ENCODE measurements at regions not wholly inside any gene's neighbourhood (a gene's known extent, or its start where the extent isn't known, plus 50 kb on each side); places are given as distances from the start of the nearest gene placed in this dataset.
A peak's percentile ranks its signal among the peaks of the same experiment; 100 is the strongest.

DNA sequence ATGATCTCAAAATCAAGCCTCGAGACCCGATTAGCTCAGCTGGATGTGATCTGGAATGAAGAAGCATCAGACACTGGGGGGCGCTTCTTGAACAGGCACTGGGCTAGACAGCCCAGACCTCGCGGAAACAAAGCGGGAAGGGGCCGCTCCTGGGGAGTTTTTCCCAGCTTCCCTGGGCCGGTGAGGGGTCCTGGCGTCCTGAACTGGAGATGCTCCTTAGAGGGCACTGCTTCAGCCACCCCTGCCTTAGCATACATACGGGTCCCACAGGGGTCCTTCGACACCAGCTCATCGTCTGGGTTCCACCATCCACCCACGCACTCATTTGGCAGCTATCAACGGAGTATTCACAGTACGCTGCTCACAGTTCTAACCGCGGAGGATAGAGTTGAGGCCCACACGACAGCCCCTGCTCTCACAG is 146.7 kb downstream of the TSN start:
- TF ChIP-seq, protein P1, sequence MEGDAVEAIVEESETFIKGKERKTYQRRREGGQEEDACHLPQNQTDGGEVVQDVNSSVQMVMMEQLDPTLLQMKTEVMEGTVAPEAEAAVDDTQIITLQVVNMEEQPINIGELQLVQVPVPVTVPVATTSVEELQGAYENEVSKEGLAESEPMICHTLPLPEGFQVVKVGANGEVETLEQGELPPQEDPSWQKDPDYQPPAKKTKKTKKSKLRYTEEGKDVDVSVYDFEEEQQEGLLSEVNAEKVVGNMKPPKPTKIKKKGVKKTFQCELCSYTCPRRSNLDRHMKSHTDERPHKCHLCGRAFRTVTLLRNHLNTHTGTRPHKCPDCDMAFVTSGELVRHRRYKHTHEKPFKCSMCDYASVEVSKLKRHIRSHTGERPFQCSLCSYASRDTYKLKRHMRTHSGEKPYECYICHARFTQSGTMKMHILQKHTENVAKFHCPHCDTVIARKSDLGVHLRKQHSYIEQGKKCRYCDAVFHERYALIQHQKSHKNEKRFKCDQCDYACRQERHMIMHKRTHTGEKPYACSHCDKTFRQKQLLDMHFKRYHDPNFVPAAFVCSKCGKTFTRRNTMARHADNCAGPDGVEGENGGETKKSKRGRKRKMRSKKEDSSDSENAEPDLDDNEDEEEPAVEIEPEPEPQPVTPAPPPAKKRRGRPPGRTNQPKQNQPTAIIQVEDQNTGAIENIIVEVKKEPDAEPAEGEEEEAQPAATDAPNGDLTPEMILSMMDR (IDR thresholded peaks at IDR 0.05; ENCODE audit: unreplicated experiment in 3 of 3): no peak
- H3K4me1 Mint-ChIP-seq: peaks cover 16% of the 10 kb centered on the region
- H3K4me3 Mint-ChIP-seq: no peak overlapping the region
- no peak overlapping the region for H3K27ac Mint-ChIP-seq
- no peaks in the 10 kb centered on the region for H3K36me3 Mint-ChIP-seq (ENCODE audit: low read depth)
- no peaks in the 10 kb centered on the region for H3K9me3 Mint-ChIP-seq
- peaks cover 5% of the 10 kb centered on the region for H3K27me3 Mint-ChIP-seq (ENCODE audit: low read depth)

DNA sequence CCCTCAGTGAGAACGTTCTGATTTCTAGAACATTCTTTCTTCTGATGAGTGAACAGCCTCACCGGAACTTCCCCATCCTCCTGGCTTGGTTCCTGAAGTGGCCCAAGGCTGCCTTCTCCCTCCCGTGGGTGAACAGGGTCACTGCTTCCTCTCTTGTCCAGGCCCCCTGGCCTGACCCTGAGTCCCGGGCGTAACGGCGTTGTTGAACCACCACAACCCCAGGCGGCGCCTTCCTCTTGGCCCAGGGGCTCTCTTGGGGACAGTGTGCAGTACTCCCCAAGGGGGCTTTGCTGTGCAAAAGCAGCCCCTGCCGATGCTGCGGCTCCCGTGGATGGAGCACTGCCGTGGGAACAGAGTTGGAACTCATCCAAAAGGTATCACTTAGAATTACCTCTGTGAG is 147.2 kb downstream of the TSN start:
- Mint-ChIP-seq H3K27ac (no peak overlapping the region), H3K36me3 (ENCODE audit: low read depth) (no peaks in the 10 kb centered on the region), H3K4me1 (peaks cover 16% of the 10 kb centered on the region), H3K4me3 (no peak overlapping the region), H3K9me3 (no peaks in the 10 kb centered on the region), H3K27me3 (ENCODE audit: low read depth) (peaks cover 5% of the 10 kb centered on the region)
- TF ChIP-seq, protein P1 (IDR thresholded peaks at IDR 0.05; ENCODE audit: unreplicated experiment in 3 of 3): no peak

DNA sequence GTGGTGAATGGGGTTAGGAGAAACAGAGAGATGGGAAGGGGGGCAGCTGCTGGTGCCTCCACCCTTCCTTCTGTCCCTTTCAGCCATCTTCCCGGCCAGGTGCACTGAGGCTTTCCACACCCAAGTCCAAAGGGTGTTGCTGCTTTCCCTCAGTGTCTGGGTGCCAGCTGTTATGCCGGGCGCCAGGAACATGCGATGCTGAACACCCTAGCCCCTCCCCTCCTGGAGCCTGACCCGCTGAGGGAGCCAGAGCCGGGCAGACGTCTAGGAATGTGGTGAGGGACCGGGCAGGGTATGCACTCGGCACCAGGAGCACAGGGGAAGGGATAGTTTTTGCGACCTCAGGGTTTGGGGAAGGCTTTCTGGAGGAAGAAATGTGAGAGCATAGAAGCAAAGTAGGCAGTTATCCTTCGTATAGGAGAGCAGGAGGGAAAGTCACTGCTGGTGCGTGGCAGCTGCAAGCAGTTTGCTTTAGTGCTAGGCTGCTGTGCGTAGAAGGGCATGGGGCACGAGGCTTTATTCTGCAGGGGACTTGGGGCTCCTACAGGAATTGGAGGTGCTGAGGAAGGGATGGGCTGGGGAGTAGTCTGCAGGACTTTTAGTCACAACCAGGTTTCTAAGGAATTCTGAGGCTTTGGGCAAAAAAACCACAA is 147.7 kb downstream of the TSN start:
- Mint-ChIP-seq H3K9me3 (no peaks in the 10 kb centered on the region), H3K27ac (peak overlapping the region in 2 of 3 experiments; percentile 4 to 7), H3K4me1 (peaks cover 16% of the 10 kb centered on the region), H3K36me3 (ENCODE audit: low read depth) (no peaks in the 10 kb centered on the region), H3K27me3 (ENCODE audit: low read depth) (peaks cover 5% of the 10 kb centered on the region), H3K4me3 (no peak overlapping the region)
- TF ChIP-seq, protein P1 (IDR thresholded peaks at IDR 0.05; ENCODE audit: unreplicated experiment in 3 of 3): no peak

DNA sequence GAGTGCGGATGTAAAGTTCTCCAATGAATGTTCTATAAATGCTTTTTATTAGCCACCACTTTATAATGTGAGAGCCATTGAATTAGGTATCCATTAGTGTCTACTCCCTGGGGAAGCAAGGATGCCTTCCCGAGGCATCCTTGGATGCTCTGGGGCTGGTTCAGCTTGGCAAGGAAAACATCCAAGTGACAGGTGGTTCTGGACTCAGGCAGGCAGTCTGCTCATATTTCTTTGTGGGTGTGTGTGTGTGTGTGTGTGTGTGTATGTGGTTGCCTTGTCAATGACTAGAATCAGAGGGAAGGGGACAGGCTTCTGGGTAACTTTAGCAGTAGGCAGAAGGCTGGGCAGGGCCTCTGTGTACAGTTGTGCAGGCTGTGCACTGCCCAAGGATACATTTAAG is 149.2 kb downstream of the TSN start:
- H3K9me3 Mint-ChIP-seq: no peaks in the 10 kb centered on the region
- TF ChIP-seq, protein P1 (IDR thresholded peaks at IDR 0.05; ENCODE audit: unreplicated experiment in 3 of 3): no peak
- H3K27ac Mint-ChIP-seq: no peak overlapping the region
- peaks cover 12% of the 10 kb centered on the region for H3K27me3 Mint-ChIP-seq (ENCODE audit: low read depth)
- peaks cover 16% of the 10 kb centered on the region for H3K4me1 Mint-ChIP-seq
- H3K36me3 Mint-ChIP-seq (ENCODE audit: low read depth): no peaks in the 10 kb centered on the region
- H3K4me3 Mint-ChIP-seq: no peak overlapping the region

DNA sequence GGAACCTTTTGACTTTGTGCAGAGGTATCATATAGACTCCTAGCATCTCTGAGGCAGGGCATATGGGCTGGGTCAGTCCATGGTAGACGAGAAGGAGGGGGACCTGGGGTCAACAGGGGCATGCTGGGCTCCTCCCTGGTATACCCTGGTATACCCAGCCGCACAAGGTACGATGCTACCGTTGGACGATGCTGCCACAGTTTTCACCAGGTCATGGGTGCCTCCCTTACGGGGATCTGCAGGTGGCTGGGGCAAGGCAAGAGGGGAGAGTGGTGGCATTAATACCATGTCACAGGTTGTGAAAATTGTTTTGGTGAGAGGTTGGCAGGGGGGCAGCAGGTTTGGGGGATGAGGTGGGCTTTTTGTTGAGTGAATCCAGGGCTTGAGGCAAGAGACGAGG is 149.8 kb downstream of the TSN start:
- Mint-ChIP-seq H3K27me3 (ENCODE audit: low read depth) (peaks cover 13% of the 10 kb centered on the region), H3K27ac (no peak overlapping the region), H3K4me1 (peaks cover 16% of the 10 kb centered on the region), H3K36me3 (ENCODE audit: low read depth) (no peaks in the 10 kb centered on the region), H3K4me3 (no peak overlapping the region), H3K9me3 (no peaks in the 10 kb centered on the region)
- TF ChIP-seq, protein P1 (IDR thresholded peaks at IDR 0.05; ENCODE audit: unreplicated experiment in 3 of 3): no peak

DNA sequence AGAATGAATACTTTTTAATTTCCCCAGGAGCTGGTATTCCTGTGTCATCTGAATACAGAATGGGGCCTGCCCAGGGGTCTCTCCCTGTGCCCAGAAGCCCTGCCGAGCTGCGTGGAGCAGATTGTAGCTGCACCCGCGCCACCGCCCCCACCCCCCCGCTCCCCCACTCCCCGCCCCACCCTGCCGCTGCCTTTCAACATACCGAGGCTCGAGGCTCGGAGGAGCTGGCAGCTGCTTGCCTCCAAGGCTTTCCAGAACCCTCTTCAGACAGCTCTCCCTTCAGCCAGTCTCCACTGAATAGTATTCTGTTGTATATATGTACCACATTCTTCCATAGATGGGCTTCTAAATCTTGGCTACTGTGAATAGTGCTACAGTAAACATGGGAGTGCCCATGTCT is 150.7 kb downstream of the TSN start:
- Mint-ChIP-seq H3K4me1 (peaks cover 16% of the 10 kb centered on the region), H3K9me3 (no peaks in the 10 kb centered on the region), H3K4me3 (no peak overlapping the region), H3K36me3 (ENCODE audit: low read depth) (no peaks in the 10 kb centered on the region), H3K27ac (no peak overlapping the region), H3K27me3 (ENCODE audit: low read depth) (peaks cover 13% of the 10 kb centered on the region)
- TF ChIP-seq, protein P1 (IDR thresholded peaks at IDR 0.05; ENCODE audit: unreplicated experiment in 3 of 3): no peak
